Neural progenitor cell (in vitro differentiated cells): ENCODE measurements at regions not wholly inside any gene's neighbourhood (a gene's known extent, or its start where the extent isn't known, plus 50 kb on each side); places are given as distances from the start of the nearest gene placed in this dataset.

Source experiments
- EZH2 ChIP-seq: fragments of 200-600 bp; sonication (generic); IDR thresholded peaks from 2 replicates; pipeline ENCODE4 v1.6.1; 2017; ENCODE audit warnings: antibody characterized with exemption, mild to moderate bottlenecking, moderate library complexity
- EZH2phosphoT487 ChIP-seq: fragments of 200-600 bp; sonication (generic); IDR thresholded peaks from 2 replicates; pipeline ENCODE4 v1.6.1; 2017; ENCODE audit warnings: antibody characterized with exemption
- TF ChIP-seq, protein P1 (sequence below): fragments of 200-600 bp; sonication (generic); IDR thresholded peaks from 2 replicates; pipeline ENCODE4 v1.5.1; 2017; ENCODE audit warnings: antibody characterized with exemption, mild to moderate bottlenecking

DNA sequence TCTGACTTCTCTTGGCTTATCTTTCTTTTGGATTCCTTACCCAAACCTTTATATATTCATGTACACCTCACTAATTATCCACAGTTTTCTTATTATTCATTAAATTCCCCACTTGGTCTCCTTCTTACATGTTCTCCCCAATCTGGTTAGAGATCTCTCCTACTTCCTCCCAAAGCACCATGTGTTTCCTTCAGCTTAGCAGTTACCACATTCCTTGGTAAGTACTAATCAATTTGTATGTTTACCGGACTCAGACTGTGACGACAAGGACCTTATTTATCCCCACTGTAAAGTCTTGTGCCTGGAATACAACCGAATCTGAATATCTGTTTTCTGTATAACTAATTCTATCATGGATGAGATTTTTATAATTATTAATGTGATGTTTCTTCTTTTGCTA is 389.5 kb downstream of the KCNJ2 start:
- TF ChIP-seq, protein P1, sequence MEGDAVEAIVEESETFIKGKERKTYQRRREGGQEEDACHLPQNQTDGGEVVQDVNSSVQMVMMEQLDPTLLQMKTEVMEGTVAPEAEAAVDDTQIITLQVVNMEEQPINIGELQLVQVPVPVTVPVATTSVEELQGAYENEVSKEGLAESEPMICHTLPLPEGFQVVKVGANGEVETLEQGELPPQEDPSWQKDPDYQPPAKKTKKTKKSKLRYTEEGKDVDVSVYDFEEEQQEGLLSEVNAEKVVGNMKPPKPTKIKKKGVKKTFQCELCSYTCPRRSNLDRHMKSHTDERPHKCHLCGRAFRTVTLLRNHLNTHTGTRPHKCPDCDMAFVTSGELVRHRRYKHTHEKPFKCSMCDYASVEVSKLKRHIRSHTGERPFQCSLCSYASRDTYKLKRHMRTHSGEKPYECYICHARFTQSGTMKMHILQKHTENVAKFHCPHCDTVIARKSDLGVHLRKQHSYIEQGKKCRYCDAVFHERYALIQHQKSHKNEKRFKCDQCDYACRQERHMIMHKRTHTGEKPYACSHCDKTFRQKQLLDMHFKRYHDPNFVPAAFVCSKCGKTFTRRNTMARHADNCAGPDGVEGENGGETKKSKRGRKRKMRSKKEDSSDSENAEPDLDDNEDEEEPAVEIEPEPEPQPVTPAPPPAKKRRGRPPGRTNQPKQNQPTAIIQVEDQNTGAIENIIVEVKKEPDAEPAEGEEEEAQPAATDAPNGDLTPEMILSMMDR: no peak
- TF ChIP-seq EZH2 (no peak), EZH2phosphoT487 (no peak)
